ENCODE measurements at regions not wholly inside any gene's neighbourhood (a gene's known extent, or its start where the extent isn't known, plus 50 kb on each side); places are given as distances from the start of the nearest gene placed in this dataset.
"Not testable (repeated sequence)": the region's sequence is repeated elsewhere in the genome, so short reads cannot be mapped to it uniquely, and the experiment has no call there.

GRCh38 chr2:118460425-118460824 is 372.2 kb downstream of the INSIG2 start:
- DNase-seq (ENCODE audit: extremely low read depth in 1 of 11, low read depth in 9 of 11, low spot score in 4 of 11), result no peak

GRCh38 chr2:118459426-118459825 is 371.2 kb downstream of the INSIG2 start:
- DNase-seq (ENCODE audit: extremely low read depth in 1 of 11, low read depth in 9 of 11, low spot score in 4 of 11), result no peak

GRCh38 chr2:118457951-118458350 is 369.7 kb downstream of the INSIG2 start:
- DNase-seq (ENCODE audit: extremely low read depth in 1 of 11, low read depth in 9 of 11, low spot score in 4 of 11), result no peak

- no peak for DNase-seq (ENCODE audit: extremely low read depth in 1 of 11, low read depth in 9 of 11, low spot score in 4 of 11)
Observed at GRCh38 chr2:118449401-118449800, 361.1 kb downstream of the INSIG2 start.

- DNase-seq (ENCODE audit: extremely low read depth in 1 of 11, low read depth in 9 of 11, low spot score in 4 of 11), result no peak
Observed at GRCh38 chr2:118443596-118443995, 355.3 kb downstream of the INSIG2 start.

- DNase-seq (ENCODE audit: extremely low read depth in 1 of 11, low read depth in 9 of 11, low spot score in 4 of 11), result no peak
Observed at GRCh38 chr2:118442996-118443553, 354.8 kb downstream of the INSIG2 start.

- DNase-seq (ENCODE audit: extremely low read depth in 1 of 11, low read depth in 9 of 11, low spot score in 4 of 11), result no peak
Observed at GRCh38 chr2:118442046-118442445, 353.8 kb downstream of the INSIG2 start.

- no peak for DNase-seq (ENCODE audit: extremely low read depth in 1 of 11, low read depth in 9 of 11, low spot score in 4 of 11)
Observed at GRCh38 chr2:118440404-118441098, 352.3 kb downstream of the INSIG2 start.

- no peak for DNase-seq (ENCODE audit: extremely low read depth in 1 of 11, low read depth in 9 of 11, low spot score in 4 of 11)
Observed at GRCh38 chr2:118437501-118437900, 349.2 kb downstream of the INSIG2 start.

GRCh38 chr2:118431997-118432396 is 343.7 kb downstream of the INSIG2 start:
- DNase-seq (ENCODE audit: extremely low read depth in 1 of 11, low read depth in 9 of 11, low spot score in 4 of 11), result no peak

GRCh38 chr2:118431586-118431985 is 343.3 kb downstream of the INSIG2 start:
- no peak for DNase-seq (ENCODE audit: extremely low read depth in 1 of 11, low read depth in 9 of 11, low spot score in 4 of 11)

GRCh38 chr2:118431165-118431517 is 342.9 kb downstream of the INSIG2 start:
- DNase-seq (ENCODE audit: extremely low read depth in 1 of 11, low read depth in 9 of 11, low spot score in 4 of 11), result no peak

GRCh38 chr2:118430510-118431164 is 342.4 kb downstream of the INSIG2 start:
- DNase-seq (ENCODE audit: extremely low read depth in 1 of 11, low read depth in 9 of 11, low spot score in 4 of 11), result no peak

- no peak for DNase-seq (ENCODE audit: extremely low read depth in 1 of 11, low read depth in 9 of 11, low spot score in 4 of 11)
Observed at GRCh38 chr2:118425191-118425590, 336.9 kb downstream of the INSIG2 start.

- no peak for DNase-seq (ENCODE audit: extremely low read depth in 1 of 11, low read depth in 9 of 11, low spot score in 4 of 11)
Observed at GRCh38 chr2:118423776-118424175, 335.5 kb downstream of the INSIG2 start.

GRCh38 chr2:118421648-118422047 is 333.4 kb downstream of the INSIG2 start:
- DNase-seq (ENCODE audit: extremely low read depth in 1 of 11, low read depth in 9 of 11, low spot score in 4 of 11), result no peak

GRCh38 chr2:118417406-118418120 is 329.3 kb downstream of the INSIG2 start:
- no peak for DNase-seq (ENCODE audit: extremely low read depth in 1 of 11, low read depth in 9 of 11, low spot score in 4 of 11)

- not testable (repeated sequence) for DNase-seq (ENCODE audit: extremely low read depth in 1 of 11, low read depth in 9 of 11, low spot score in 4 of 11)
Observed at GRCh38 chr2:118415186-118415585, 326.9 kb downstream of the INSIG2 start.

- DNase-seq (ENCODE audit: extremely low read depth in 1 of 11, low read depth in 9 of 11, low spot score in 4 of 11), result no peak
Observed at GRCh38 chr2:118403658-118404451, 315.6 kb downstream of the INSIG2 start.

Data from renal cortex interstitium (tissue), 11 donors.